CD4-positive, CD25-positive, alpha-beta regulatory T cell (primary cell): ENCODE measurements at regions not wholly inside any gene's neighbourhood (a gene's known extent, or its start where the extent isn't known, plus 50 kb on each side); places are given as distances from the start of the nearest gene placed in this dataset.
"Not testable (repeated sequence)": the region's sequence is repeated elsewhere in the genome, so short reads cannot be mapped to it uniquely, and the experiment has no call there.

Experiments used
- ATAC-seq, 2 donors: fragments of 150-1000 bp; cut with Tn5 transposase; one replicate each; pipeline ENCODE4 v1.10.0; 2021; ENCODE audit warnings: low read depth in 2 of 2, moderate number of reproducible peaks in 2 of 2, moderate library complexity in 1 of 2
- DNase-seq, 3 donors: peaks; one replicate each; pipeline versions ENCODE4 v3.0.0 to v3.0.0-alpha.2; 2012 to 2022; ENCODE audit warnings: mixed read lengths in 1 of 3
- H3K27ac ChIP-seq: one replicate; pipeline ENCODE4 v1.7.0; 2013; ENCODE audit warnings: mild to moderate bottlenecking, low read length; ENCODE audit not compliant: insufficient read depth, poor library complexity, severe bottlenecking
- H3K27me3 ChIP-seq: one replicate; pipeline ENCODE4 v1.7.0; 2013; ENCODE audit warnings: low read length; ENCODE audit not compliant: control insufficient read depth, insufficient read depth
- H3K36me3 ChIP-seq: one replicate; pipeline ENCODE4 v1.7.0; 2013; ENCODE audit warnings: mild to moderate bottlenecking, low read length, moderate library complexity; ENCODE audit not compliant: control insufficient read depth, insufficient read depth
- H3K4me1 ChIP-seq: 2 replicates; pipeline ENCODE4 v1.7.0; 2013; ENCODE audit warnings: mild to moderate bottlenecking, low read length; ENCODE audit not compliant: insufficient read depth, control insufficient read depth, poor library complexity, severe bottlenecking
- H3K4me3 ChIP-seq: one replicate; pipeline ENCODE4 v1.7.0; 2013; ENCODE audit warnings: low read depth, mild to moderate bottlenecking, low read length, moderate library complexity
- H3K9me3 ChIP-seq, 2 experiments: 1 replicate in 1 of 2; 2 replicates in 1 of 2; pipeline ENCODE4 v1.7.0; 2013; ENCODE audit warnings: low read length in 2 of 2, mild to moderate bottlenecking in 1 of 2, moderate library complexity in 1 of 2; ENCODE audit not compliant: control insufficient read depth in 2 of 2
- H3K27ac Mint-ChIP-seq, 3 donors: one replicate each; pipeline ENCODE4 v1.8.0; 2020 to 2022; ENCODE audit warnings: mild to moderate bottlenecking in 3 of 3, mixed read lengths in 3 of 3, moderate library complexity in 2 of 3
- H3K27me3 Mint-ChIP-seq: one replicate; pipeline ENCODE4 v1.8.0; 2022; ENCODE audit warnings: mild to moderate bottlenecking, mixed read lengths
- H3K36me3 Mint-ChIP-seq: one replicate; pipeline ENCODE4 v1.8.0; 2020; ENCODE audit warnings: mixed read lengths
- H3K4me1 Mint-ChIP-seq, 4 donors: one replicate each; pipeline ENCODE4 v1.8.0; 2020 to 2022; ENCODE audit warnings: mixed read lengths in 4 of 4, mild to moderate bottlenecking in 1 of 4
- H3K4me3 Mint-ChIP-seq, 4 donors: one replicate each; pipeline ENCODE4 v1.8.0; 2020 to 2022; ENCODE audit warnings: mild to moderate bottlenecking in 4 of 4, mixed read lengths in 4 of 4, moderate library complexity in 3 of 4
- H3K9me3 Mint-ChIP-seq, 7 donors: one replicate each; pipeline ENCODE4 v1.8.0; 2020 to 2022; ENCODE audit warnings: mixed read lengths in 7 of 7, mild to moderate bottlenecking in 3 of 7, moderate library complexity in 2 of 7

- Histone ChIP-seq H3K9me3 (no peaks in the 10 kb centered on the region), H3K27ac (no peak overlapping the region), H3K27me3 (no peaks in the 10 kb centered on the region), H3K4me1 (no peaks in the 10 kb centered on the region), H3K36me3 (no peaks in the 10 kb centered on the region), H3K4me3 (no peak overlapping the region)
- ATAC-seq (no peak), DNase-seq (no peak)
- no peaks in the 10 kb centered on the region for H3K27me3 Mint-ChIP-seq
- no peak overlapping the region for H3K27ac Mint-ChIP-seq
- H3K4me1 Mint-ChIP-seq = peaks cover 0 to under 1% (median 0%) of the 10 kb centered on the region in 4 donors
- H3K4me3 Mint-ChIP-seq = no peak overlapping the region
- H3K9me3 Mint-ChIP-seq = peaks cover 0 to 5% (median 1%) of the 10 kb centered on the region in 7 donors
- no peaks in the 10 kb centered on the region for H3K36me3 Mint-ChIP-seq
Observed at GRCh38 chr5:174528821-174529544, 195.4 kb upstream of the MSX2 start.

GRCh38 chr5:174529925-174530681 lies 194.3 kb upstream of the MSX2 start:
- Histone ChIP-seq H3K27me3 (no peaks in the 10 kb centered on the region), H3K4me1 (no peaks in the 10 kb centered on the region), H3K9me3 (no peaks in the 10 kb centered on the region), H3K36me3 (no peaks in the 10 kb centered on the region), H3K4me3 (no peak overlapping the region), H3K27ac (no peak overlapping the region)
- DNase-seq = no peak
- Mint-ChIP-seq H3K27ac (no peak overlapping the region), H3K36me3 (no peaks in the 10 kb centered on the region), H3K4me1 (no peaks in the 10 kb centered on the region), H3K27me3 (no peaks in the 10 kb centered on the region), H3K4me3 (no peak overlapping the region), H3K9me3 (peaks cover 0 to 2% (median 0%) of the 10 kb centered on the region in 7 donors)
- ATAC-seq = no peak

DNA sequence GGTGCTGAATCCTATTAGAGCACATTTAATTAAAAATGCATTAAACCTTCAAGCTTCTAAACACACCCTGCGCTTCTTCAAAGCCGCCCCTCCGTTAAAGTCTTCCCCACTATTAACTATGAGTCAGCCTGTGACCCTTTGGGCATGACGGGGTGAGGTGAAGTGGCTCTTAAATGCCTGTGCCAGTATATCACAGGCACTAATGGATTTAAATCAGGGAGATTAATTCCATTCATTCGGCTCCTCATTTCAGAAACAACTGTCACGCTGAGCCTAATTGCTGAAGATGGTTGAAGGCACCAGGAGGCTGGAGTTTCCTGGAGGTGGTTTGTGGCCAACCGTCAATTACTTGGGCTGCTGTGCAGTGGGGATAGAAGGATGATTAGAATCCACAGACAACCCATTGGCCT lies 192.6 kb upstream of the MSX2 start:
- no peaks in the 10 kb centered on the region for H3K27me3 Mint-ChIP-seq
- no peaks in the 10 kb centered on the region for H3K4me1 Mint-ChIP-seq
- H3K27ac Mint-ChIP-seq = no peak overlapping the region
- DNase-seq (no peak), ATAC-seq (no peak)
- no peak overlapping the region for H3K4me3 Mint-ChIP-seq
- Histone ChIP-seq H3K4me3 (no peak overlapping the region), H3K27ac (no peak overlapping the region), H3K36me3 (no peaks in the 10 kb centered on the region), H3K9me3 (no peaks in the 10 kb centered on the region), H3K27me3 (no peaks in the 10 kb centered on the region), H3K4me1 (no peaks in the 10 kb centered on the region)
- peaks cover 0 to 2% (median 0%) of the 10 kb centered on the region in 7 donors for H3K9me3 Mint-ChIP-seq
- no peaks in the 10 kb centered on the region for H3K36me3 Mint-ChIP-seq

- ATAC-seq = no peak
- no peaks in the 10 kb centered on the region for H3K36me3 ChIP-seq
- H3K27me3 ChIP-seq = no peaks in the 10 kb centered on the region
- H3K4me3 ChIP-seq = no peak overlapping the region
- Mint-ChIP-seq H3K36me3 (no peaks in the 10 kb centered on the region), H3K4me1 (no peaks in the 10 kb centered on the region), H3K4me3 (no peak overlapping the region), H3K27me3 (no peaks in the 10 kb centered on the region), H3K27ac (no peak overlapping the region), H3K9me3 (peaks cover 0 to 2% (median 0%) of the 10 kb centered on the region in 7 donors)
- H3K4me1 ChIP-seq = no peaks in the 10 kb centered on the region
- peak in 1 of 3 donors; percentile 5 for DNase-seq
- H3K9me3 ChIP-seq = no peaks in the 10 kb centered on the region
- no peak overlapping the region for H3K27ac ChIP-seq
Observed at GRCh38 chr5:174532455-174533453, 191.6 kb upstream of the MSX2 start.

DNA sequence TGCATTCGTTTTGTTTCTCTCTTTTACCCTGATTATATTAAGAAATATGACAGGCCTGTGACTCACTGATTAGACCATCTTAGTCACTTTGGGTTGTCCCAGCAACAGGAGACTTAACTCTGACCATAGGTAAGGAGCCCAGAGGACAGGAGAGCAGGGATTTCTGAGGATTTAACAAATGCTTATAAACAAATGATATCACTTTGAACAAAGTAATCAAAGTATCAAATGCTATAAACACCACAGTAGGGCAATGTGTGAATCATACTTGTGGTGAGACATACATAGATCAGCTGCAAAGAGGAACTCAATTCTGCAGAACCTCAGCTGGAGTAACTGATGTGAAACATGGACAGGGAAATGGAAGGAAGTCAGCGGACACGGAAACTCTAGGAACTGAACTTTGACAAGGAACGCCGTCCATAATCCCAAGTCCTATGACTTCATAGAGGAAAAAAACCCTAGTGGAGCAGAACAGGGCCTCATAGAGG lies 190.6 kb upstream of the MSX2 start:
- Mint-ChIP-seq H3K4me3 (no peak overlapping the region), H3K27me3 (no peaks in the 10 kb centered on the region), H3K36me3 (no peaks in the 10 kb centered on the region), H3K9me3 (peaks cover 0 to 4% (median 0%) of the 10 kb centered on the region in 7 donors), H3K4me1 (no peaks in the 10 kb centered on the region), H3K27ac (no peak overlapping the region)
- DNase-seq = no peak
- no peaks in the 10 kb centered on the region for H3K9me3 ChIP-seq
- no peak overlapping the region for H3K27ac ChIP-seq
- no peak for ATAC-seq
- H3K27me3 ChIP-seq = no peaks in the 10 kb centered on the region
- H3K4me1 ChIP-seq = no peaks in the 10 kb centered on the region
- no peaks in the 10 kb centered on the region for H3K36me3 ChIP-seq
- no peak overlapping the region for H3K4me3 ChIP-seq

GRCh38 chr5:174535669-174536068 lies 188.7 kb upstream of the MSX2 start:
- ATAC-seq (no peak), DNase-seq (no peak)
- no peak overlapping the region for H3K27ac ChIP-seq
- no peak overlapping the region for H3K27ac Mint-ChIP-seq
- H3K36me3 ChIP-seq = no peaks in the 10 kb centered on the region
- H3K9me3 ChIP-seq = no peaks in the 10 kb centered on the region
- H3K27me3 Mint-ChIP-seq = no peaks in the 10 kb centered on the region
- no peaks in the 10 kb centered on the region for H3K36me3 Mint-ChIP-seq
- H3K4me1 Mint-ChIP-seq = no peaks in the 10 kb centered on the region
- H3K4me3 Mint-ChIP-seq = no peak overlapping the region
- no peaks in the 10 kb centered on the region for H3K4me1 ChIP-seq
- H3K27me3 ChIP-seq = no peaks in the 10 kb centered on the region
- H3K9me3 Mint-ChIP-seq = peaks cover 0 to 4% (median 0%) of the 10 kb centered on the region in 7 donors
- no peak overlapping the region for H3K4me3 ChIP-seq

GRCh38 chr5:174539823-174540222 lies 184.6 kb upstream of the MSX2 start:
- not testable (repeated sequence) for H3K9me3 Mint-ChIP-seq, H3K4me1 Mint-ChIP-seq, H3K36me3 ChIP-seq, H3K27ac ChIP-seq, H3K4me3 ChIP-seq, DNase-seq, H3K4me1 ChIP-seq, H3K27ac Mint-ChIP-seq, ATAC-seq, H3K9me3 ChIP-seq, H3K36me3 Mint-ChIP-seq, H3K27me3 Mint-ChIP-seq, H3K27me3 ChIP-seq, H3K4me3 Mint-ChIP-seq
